HG02610 (cell line): ENCODE measurements at regions not wholly inside any gene's neighbourhood (a gene's known extent, or its start where the extent isn't known, plus 50 kb on each side); places are given as distances from the start of the nearest gene placed in this dataset.
"Not testable (repeated sequence)": the region's sequence is repeated elsewhere in the genome, so short reads cannot be mapped to it uniquely, and the experiment has no call there.

Source experiments
- ATAC-seq: cut with Tn5 transposase; IDR thresholded peaks from one replicate; pipeline ENCODE4 v1.9.1; 2021; ENCODE audit warnings: mild to moderate bottlenecking, moderate library complexity; ENCODE audit not compliant: unreplicated experiment

GRCh38 chr4:120316416-120316815 is 249.8 kb upstream of the MAD2L1 start:
- ATAC-seq: no peak

- no peak for ATAC-seq
Measured at GRCh38 chr4:120314969-120315368, 248.3 kb upstream of the MAD2L1 start.

GRCh38 chr4:120304801-120305200 is 238.2 kb upstream of the MAD2L1 start:
- no peak for ATAC-seq

- ATAC-seq: no peak
Measured at GRCh38 chr4:120299631-120300030, 233.0 kb upstream of the MAD2L1 start.

GRCh38 chr4:120293341-120293740 is 226.7 kb upstream of the MAD2L1 start:
- no peak for ATAC-seq

GRCh38 chr4:120291541-120291940 is 224.9 kb upstream of the MAD2L1 start:
- no peak for ATAC-seq

- no peak for ATAC-seq
Measured at GRCh38 chr4:120290553-120290952, 223.9 kb upstream of the MAD2L1 start.

GRCh38 chr4:120286813-120287212 is 220.2 kb upstream of the MAD2L1 start:
- ATAC-seq: no peak

GRCh38 chr4:120281581-120281980 is 214.9 kb upstream of the MAD2L1 start:
- no peak for ATAC-seq

GRCh38 chr4:120277391-120277790 is 210.7 kb upstream of the MAD2L1 start:
- no peak for ATAC-seq

- ATAC-seq: no peak
Measured at GRCh38 chr4:120266602-120267001, 200.0 kb upstream of the MAD2L1 start.

- no peak for ATAC-seq
Measured at GRCh38 chr4:120263618-120264017, 197.0 kb upstream of the MAD2L1 start.

- ATAC-seq: no peak
Measured at GRCh38 chr4:120261117-120261516, 194.5 kb upstream of the MAD2L1 start.

- ATAC-seq: not testable (repeated sequence)
Measured at GRCh38 chr4:120256112-120256775, 189.6 kb upstream of the MAD2L1 start.

GRCh38 chr4:120238277-120238973 is 171.8 kb upstream of the MAD2L1 start:
- no peak for ATAC-seq

- no peak for ATAC-seq
Measured at GRCh38 chr4:120236873-120237272, 170.2 kb upstream of the MAD2L1 start.

GRCh38 chr4:120232050-120232449 is 165.4 kb upstream of the MAD2L1 start:
- no peak for ATAC-seq

GRCh38 chr4:120228086-120228485 is 161.4 kb upstream of the MAD2L1 start:
- ATAC-seq: no peak

- no peak for ATAC-seq
Measured at GRCh38 chr4:120227554-120227953, 160.9 kb upstream of the MAD2L1 start.

- ATAC-seq: no peak
Measured at GRCh38 chr4:120225527-120225926, 158.9 kb upstream of the MAD2L1 start.

- ATAC-seq: no peak
Measured at GRCh38 chr4:120218981-120219380, 152.3 kb upstream of the MAD2L1 start.

- ATAC-seq: no peak
Measured at GRCh38 chr4:120215350-120215749, 148.7 kb upstream of the MAD2L1 start.
